GM18505 (cell line): ENCODE measurements at regions not wholly inside any gene's neighbourhood (a gene's known extent, or its start where the extent isn't known, plus 50 kb on each side); places are given as distances from the start of the nearest gene placed in this dataset.

ENCODE experiments used
- ATAC-seq: cut with Tn5 transposase; IDR thresholded peaks from one replicate; pipeline ENCODE4 v1.9.1; 2021; ENCODE audit not compliant: unreplicated experiment
- POLR2A ChIP-seq: IDR thresholded peaks from 4 replicates; pipeline ENCODE4 v1.6.1; 2011; ENCODE audit warnings: borderline replicate concordance; ENCODE audit not compliant: insufficient read depth, insufficient read length; ENCODE audit errors: extremely low read depth

DNA sequence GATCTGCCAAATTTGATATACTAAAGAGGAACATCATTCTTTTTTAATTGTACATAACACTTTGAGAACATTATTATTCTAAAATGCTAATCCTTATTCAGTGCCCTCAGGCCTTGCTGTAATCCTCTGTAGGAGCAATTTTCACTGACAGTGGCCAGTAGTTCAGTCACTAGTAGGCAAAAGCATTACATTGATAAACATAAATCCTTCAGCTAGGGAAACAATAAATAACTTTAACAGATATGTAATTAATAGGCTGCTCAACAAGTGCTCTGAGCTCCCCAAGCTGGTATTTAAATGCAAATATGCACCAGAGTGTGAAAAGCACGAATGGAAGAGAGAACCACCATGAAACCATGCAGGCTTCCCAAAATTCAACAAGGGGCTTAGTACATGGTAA is 77.7 kb upstream of the FAM47C start:
- no peak for TF ChIP-seq POLR2A
- ATAC-seq: no peak

DNA sequence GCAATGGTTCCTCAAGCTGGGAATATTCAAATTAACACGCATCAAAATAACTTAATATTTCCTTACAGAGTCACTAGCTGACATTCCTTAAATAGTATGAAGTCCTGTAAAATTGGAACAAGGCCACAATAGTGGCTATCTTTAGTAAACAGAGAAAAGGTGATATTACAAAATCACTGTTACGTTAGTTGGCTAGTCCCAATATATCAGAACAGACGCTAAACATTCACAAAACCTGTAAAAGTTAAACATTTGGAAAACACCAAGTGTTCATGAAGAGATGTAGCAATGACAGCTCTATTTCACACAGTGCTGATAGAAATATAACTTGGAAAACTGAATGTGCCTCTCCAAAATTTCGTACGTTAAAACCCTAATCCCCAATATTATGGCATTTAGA is 61.0 kb upstream of the FAM47C start:
- no peak for ATAC-seq
- no peak for TF ChIP-seq POLR2A

DNA sequence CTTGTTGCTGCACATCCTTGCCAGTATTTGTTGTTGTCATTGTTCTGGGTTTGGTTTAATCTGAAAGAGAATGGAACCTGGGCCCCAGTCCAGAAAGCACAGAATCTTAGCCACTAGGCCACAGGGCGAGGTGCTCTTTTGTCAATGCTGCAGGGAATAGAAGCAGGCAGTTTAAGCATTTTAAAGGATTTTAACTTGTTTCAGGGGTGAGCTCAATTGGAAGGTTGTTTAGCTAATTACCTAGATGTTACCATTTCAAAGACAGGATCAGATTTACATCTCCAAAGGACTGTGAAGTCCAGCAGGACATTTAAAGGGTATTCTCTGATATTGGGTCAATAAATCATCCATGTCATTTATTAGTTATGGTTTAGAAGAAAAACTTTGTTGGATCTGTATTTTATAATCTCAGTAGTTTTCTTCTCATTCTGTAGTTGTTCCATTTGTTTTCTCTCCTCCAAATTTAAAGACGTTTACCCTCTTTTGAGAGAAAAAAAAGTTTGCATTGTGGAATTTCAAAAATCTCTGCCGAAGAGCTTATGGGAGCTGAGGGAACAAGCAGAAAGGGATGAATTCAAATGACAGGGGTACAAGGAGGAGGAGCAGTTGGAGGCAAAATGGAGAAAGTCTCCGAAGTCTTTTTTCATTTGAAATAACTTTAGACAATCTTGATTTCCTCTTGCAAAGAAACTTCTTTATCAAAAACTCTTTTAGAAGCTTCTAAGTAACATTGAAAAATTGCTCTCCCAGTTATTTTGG is 57.5 kb upstream of the FAM47C start:
- TF ChIP-seq POLR2A: no peak
- no peak for ATAC-seq

DNA sequence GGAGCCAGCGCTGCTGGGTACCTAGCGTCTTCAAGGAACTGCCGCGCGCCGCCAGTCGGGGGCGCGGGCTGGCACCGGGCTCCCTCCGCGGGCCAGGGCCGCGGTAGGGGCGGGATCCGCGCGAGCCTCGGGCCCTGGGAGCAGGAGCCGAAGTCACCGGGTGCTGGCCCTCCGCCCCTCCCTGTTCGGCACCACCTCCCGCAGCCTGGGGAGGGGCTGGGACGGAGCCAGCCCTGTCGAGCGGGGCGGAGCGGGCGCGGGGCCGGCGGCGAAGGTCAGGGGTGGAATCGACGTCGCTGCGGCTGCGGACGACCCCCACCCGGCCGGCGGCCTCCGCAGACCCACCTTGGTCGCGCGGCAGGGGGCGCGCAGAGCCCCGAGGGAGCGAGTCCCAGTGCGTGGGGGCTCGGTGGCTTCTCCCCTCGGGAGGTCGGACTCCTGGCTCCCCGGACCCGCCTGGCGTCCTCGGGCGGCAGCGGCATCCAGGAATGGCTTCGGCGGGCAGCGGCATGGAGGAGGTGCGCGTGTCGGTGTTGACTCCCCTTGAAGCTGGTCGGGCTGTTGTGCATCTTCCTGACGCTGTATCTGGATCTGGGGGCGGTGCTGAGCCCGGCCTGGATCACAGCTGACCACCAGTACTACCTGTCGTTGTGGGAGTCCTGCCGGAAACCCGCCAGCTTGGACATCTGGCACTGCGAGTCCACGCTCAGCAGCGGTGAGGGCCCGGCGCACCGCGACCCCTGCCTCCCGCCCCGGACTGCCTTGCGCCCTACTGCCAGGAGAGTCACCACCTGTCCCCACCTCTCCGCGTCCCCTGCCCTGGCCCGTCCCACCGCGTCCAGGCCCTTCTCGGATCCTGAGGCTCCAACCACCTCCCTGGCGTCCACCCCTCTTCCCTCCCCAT is 50.5 kb upstream of the FAM47C start:
- no peak for TF ChIP-seq POLR2A
- no peak for ATAC-seq
